Gastroesophageal sphincter (tissue), 4 donors: ENCODE measurements at regions not wholly inside any gene's neighbourhood (a gene's known extent, or its start where the extent isn't known, plus 50 kb on each side); places are given as distances from the start of the nearest gene placed in this dataset.

Source experiments
- ATAC-seq: fragments of 150-250 bp; one replicate; pipeline ENCODE4 v1.9.1; 2016; ENCODE audit warnings: mild to moderate bottlenecking, moderate library complexity
- H3K27ac ChIP-seq, 4 donors: fragments of 200-600 bp; sonication (generic) in 3 of 4; 1 replicate in 3 of 4; 2 replicates in 1 of 4; pipeline ENCODE4 v1.5.1; 2016 to 2019
- H3K27me3 ChIP-seq: fragments of 200-600 bp; sonication (generic); one replicate; pipeline ENCODE4 v1.5.1; 2019
- H3K36me3 ChIP-seq, 2 donors: fragments of 200-600 bp; sonication (generic); one replicate each; pipeline ENCODE4 v1.5.1; 2019; ENCODE audit warnings: control low read depth in 1 of 2
- H3K4me1 ChIP-seq, 3 donors: fragments of 200-600 bp; sonication (generic); 1 replicate in 2 of 3; 2 replicates in 1 of 3; pipeline ENCODE4 v1.5.1; 2016 to 2019; ENCODE audit warnings: control low read depth in 2 of 3
- H3K4me3 ChIP-seq, 2 donors: fragments of 200-600 bp; sonication (generic); one replicate each; pipeline ENCODE4 v1.5.1; 2019; ENCODE audit warnings: mild to moderate bottlenecking in 1 of 2, moderate library complexity in 1 of 2
- H3K9me3 ChIP-seq, 3 donors: fragments of 200-600 bp; sonication (generic); one replicate each; pipeline ENCODE4 v1.5.1; 2017 to 2019; ENCODE audit warnings: control low read depth in 2 of 3
- CTCF ChIP-seq, 4 experiments: fragments of 200-600 bp in 2 of 4; fragments of 450-650 bp in 2 of 4; sonication (generic) in 1 of 4; IDR thresholded peaks; one replicate each; pipeline ENCODE4 v1.5.1; 2017 to 2019; ENCODE audit warnings: antibody characterized with exemption in 4 of 4, mild to moderate bottlenecking in 2 of 4, moderate library complexity in 2 of 4
- EP300 ChIP-seq: sonication (generic); formaldehyde crosslinking; IDR thresholded peaks from one replicate; pipeline ENCODE4 v1.6.1; 2017; ENCODE audit warnings: antibody characterized with exemption, mild to moderate bottlenecking
- POLR2A ChIP-seq, 2 donors: fragments of 450-650 bp; IDR thresholded peaks; one replicate each; pipeline ENCODE4 v1.6.1; 2017; ENCODE audit warnings: antibody characterized with exemption in 2 of 2, mild to moderate bottlenecking in 2 of 2, moderate library complexity in 1 of 2
- POLR2AphosphoS5 ChIP-seq: sonication (generic); formaldehyde crosslinking; IDR thresholded peaks from one replicate; pipeline ENCODE4 v1.6.1; 2017; ENCODE audit warnings: antibody characterized with exemption
- WGBS, 2 donors: methylation state at CpG; one replicate each; pipeline ENCODE4 v1.1.5; 2018; ENCODE audit warnings: low coverage in 1 of 2; 5-methylcytosine and 5-hydroxymethylcytosine counted together

GRCh38 chr13:40230833-40231266 is 435.6 kb downstream of the FOXO1 start:
- H3K27ac ChIP-seq: peak overlapping the region; percentile 12 to 83 (median 34)
- no peak for ATAC-seq

GRCh38 chr13:40231311-40231710 is 435.1 kb downstream of the FOXO1 start:
- peaks cover 0 to 18% (median 0%) of the 10 kb centered on the region in 3 donors for H3K4me1 ChIP-seq
- 15 to 22% methylated on average over 2 of the region's 2 CpGs for WGBS, 2 donors
- H3K4me3 ChIP-seq: no peak overlapping the region
- no peaks in the 10 kb centered on the region for H3K27me3 ChIP-seq
- no peaks in the 10 kb centered on the region for H3K9me3 ChIP-seq
- no peak for ATAC-seq
- TF ChIP-seq EP300 (no peak), POLR2A (IDR thresholded peaks at IDR 0.05) (no peak), POLR2AphosphoS5 (no peak), CTCF (IDR thresholded peaks at IDR 0.05) (no peak)
- no peaks in the 10 kb centered on the region for H3K36me3 ChIP-seq
- peak overlapping the region in 3 of 4 donors; percentile 33 to 83 (median 34) for H3K27ac ChIP-seq

More at GRCh38 chr13:40230833-40231266, 435.6 kb downstream of the FOXO1 start:
- H3K4me1 ChIP-seq: peaks cover 0 to 18% (median 0%) of the 10 kb centered on the region in 3 donors
- TF ChIP-seq CTCF (IDR thresholded peaks at IDR 0.05) (no peak), POLR2A (IDR thresholded peaks at IDR 0.05) (no peak), EP300 (no peak), POLR2AphosphoS5 (no peak)
- H3K4me3 ChIP-seq: no peak overlapping the region
- H3K36me3 ChIP-seq: no peaks in the 10 kb centered on the region
- H3K27me3 ChIP-seq: no peaks in the 10 kb centered on the region
- WGBS, 2 donors: 42 to 59% methylated on average over 3 of the region's 3 CpGs
- no peaks in the 10 kb centered on the region for H3K9me3 ChIP-seq

DNA sequence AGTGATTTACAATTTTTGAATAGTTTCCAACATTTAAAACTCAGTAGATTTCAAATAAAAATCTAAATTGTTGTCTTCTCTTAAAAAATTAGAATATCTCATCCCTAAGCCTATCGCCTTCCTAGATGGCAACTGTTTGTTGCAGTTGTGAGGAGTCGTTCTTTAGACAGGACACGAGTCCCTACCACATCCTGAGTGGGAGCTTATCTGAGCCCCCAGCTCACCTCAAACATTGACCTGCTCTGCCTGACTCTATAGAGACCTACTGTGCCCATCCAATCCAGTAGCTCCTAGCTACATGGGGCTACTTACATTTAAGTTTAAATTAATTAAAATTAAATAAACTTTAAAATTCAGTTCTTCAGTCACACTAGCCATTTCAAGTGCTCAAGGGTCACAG is 434.7 kb downstream of the FOXO1 start:
- TF ChIP-seq POLR2A (IDR thresholded peaks at IDR 0.05): no peak
- no peak for TF ChIP-seq EP300
- no peak for TF ChIP-seq POLR2AphosphoS5
- TF ChIP-seq CTCF (IDR thresholded peaks at IDR 0.05): no peak
- no peaks in the 10 kb centered on the region for H3K36me3 ChIP-seq
- H3K27ac ChIP-seq: peak overlapping the region in 2 of 4 donors; percentile 33 to 83
- peaks cover 0 to 22% (median 0%) of the 10 kb centered on the region in 3 donors for H3K4me1 ChIP-seq
- no peaks in the 10 kb centered on the region for H3K27me3 ChIP-seq
- H3K4me3 ChIP-seq: no peak overlapping the region
- no peak for ATAC-seq
- WGBS, 2 donors: 82 to 100% methylated on average over 3 of the region's 3 CpGs
- no peaks in the 10 kb centered on the region for H3K9me3 ChIP-seq

DNA sequence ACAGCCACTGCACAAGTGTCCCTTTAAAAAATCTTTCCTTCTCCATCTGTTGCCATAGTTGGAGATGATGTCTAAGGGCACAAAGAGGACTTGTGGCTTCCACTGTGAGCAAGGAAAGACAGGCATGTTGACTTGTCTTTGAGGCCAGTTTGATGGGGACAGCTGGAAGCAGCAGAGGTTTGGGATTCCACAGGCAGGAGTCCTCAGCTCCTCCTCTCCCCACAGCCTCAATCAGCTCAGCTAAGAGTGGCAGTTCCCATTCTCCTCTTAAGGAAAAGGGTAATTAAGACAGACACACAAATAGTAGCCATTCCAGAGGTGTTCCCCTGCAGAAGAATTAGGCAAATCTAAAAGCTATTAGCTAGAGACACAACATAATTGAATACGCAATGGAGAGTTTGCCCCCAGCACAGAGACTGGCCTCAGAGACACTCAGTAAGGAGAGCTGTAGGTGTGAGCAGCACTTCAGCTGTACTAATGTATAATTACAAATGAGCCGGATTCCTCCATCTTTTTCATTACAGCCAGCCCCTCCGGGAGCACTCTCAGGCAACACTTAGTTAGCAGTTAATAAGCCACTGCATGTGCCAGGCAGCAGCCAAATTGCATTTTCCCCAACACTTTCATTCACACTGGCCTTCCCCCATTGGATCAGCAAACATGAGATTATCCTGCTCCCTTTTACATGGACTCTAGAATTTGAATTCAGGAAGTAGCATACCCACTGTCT is 434.0 kb downstream of the FOXO1 start:
- H3K4me3 ChIP-seq: no peak overlapping the region
- no peak for ATAC-seq
- peak overlapping the region in 2 of 4 donors; percentile 35 to 83 for H3K27ac ChIP-seq
- H3K36me3 ChIP-seq: no peaks in the 10 kb centered on the region
- 94 to 100% methylated on average over 1 to 3 of the region's 3 CpGs for WGBS, 2 donors
- TF ChIP-seq POLR2A (IDR thresholded peaks at IDR 0.05) (no peak), POLR2AphosphoS5 (no peak), EP300 (no peak), CTCF (IDR thresholded peaks at IDR 0.05) (no peak)
- no peaks in the 10 kb centered on the region for H3K9me3 ChIP-seq
- H3K27me3 ChIP-seq: no peaks in the 10 kb centered on the region
- H3K4me1 ChIP-seq: peaks cover 0 to 29% (median 0%) of the 10 kb centered on the region in 3 donors

DNA sequence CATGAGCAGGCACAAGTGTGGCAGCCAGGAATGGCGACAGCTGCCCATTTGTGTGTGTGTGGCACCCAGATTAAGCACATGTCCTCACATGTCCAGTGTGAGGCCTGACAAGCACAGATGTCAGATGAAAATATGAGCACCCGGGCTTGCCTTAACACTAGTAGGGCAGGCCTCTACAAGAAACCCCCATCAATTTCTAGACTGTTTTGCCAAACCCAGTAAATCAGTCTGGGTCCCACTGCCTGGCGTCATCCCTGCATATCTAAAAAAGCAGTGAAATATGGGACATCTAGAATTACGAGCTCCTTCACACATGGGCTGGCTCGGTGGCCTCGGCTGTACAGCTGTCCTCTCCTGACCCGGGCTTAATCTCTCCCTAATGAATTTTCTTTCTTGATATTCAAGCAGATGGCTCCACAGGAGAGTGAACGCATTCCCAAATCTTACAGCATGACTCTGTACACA is 432.7 kb downstream of the FOXO1 start:
- Histone ChIP-seq H3K27me3 (no peaks in the 10 kb centered on the region), H3K9me3 (no peaks in the 10 kb centered on the region), H3K36me3 (no peaks in the 10 kb centered on the region), H3K4me3 (no peak overlapping the region), H3K27ac (peak overlapping the region in 2 of 4 donors; percentile 77 to 83), H3K4me1 (peaks cover 0 to 32% (median 0%) of the 10 kb centered on the region in 3 donors)
- 95% methylated on average over 5 to 8 of the region's 8 CpGs for WGBS, 2 donors
- TF ChIP-seq EP300 (no peak), POLR2AphosphoS5 (no peak), POLR2A (IDR thresholded peaks at IDR 0.05) (no peak), CTCF (IDR thresholded peaks at IDR 0.05) (no peak)
- no peak for ATAC-seq
